RWPE1 (cell line): ENCODE measurements at regions not wholly inside any gene's neighbourhood (a gene's known extent, or its start where the extent isn't known, plus 50 kb on each side); places are given as distances from the start of the nearest gene placed in this dataset.
"Not testable (repeated sequence)": the region's sequence is repeated elsewhere in the genome, so short reads cannot be mapped to it uniquely, and the experiment has no call there.

Experiments
- CTCF ChIA-PET: fragments of 350-600 bp; sonication (Branson Sonifier 250); formaldehyde crosslinking; extraction: SDS; loops from one replicate; lab custom pipeline; 2021; lab: Yijun Ruan, JAX
- POLR2A ChIA-PET: fragments of 400-600 bp; formaldehyde crosslinking; extraction: SDS; loops from one replicate; lab custom pipeline; 2020; ENCODE audit warnings: antibody characterized with exemption; ENCODE audit not compliant: low non-redundant PET; lab: Yijun Ruan, JAX
- DNase-seq: peaks from one replicate; pipeline ENCODE4 v3.0.0; 2012; ENCODE audit warnings: low spot score
- H3K27ac ChIP-seq: fragments of 450-650 bp; 2 replicates; pipeline ENCODE4 v1.5.1; 2017
- TF ChIP-seq, protein P1 (sequence below): fragments of 450-650 bp; conservative IDR thresholded peaks from 2 replicates; pipeline ENCODE4 v1.5.1; 2017; ENCODE audit warnings: low read depth, mild to moderate bottlenecking

DNA sequence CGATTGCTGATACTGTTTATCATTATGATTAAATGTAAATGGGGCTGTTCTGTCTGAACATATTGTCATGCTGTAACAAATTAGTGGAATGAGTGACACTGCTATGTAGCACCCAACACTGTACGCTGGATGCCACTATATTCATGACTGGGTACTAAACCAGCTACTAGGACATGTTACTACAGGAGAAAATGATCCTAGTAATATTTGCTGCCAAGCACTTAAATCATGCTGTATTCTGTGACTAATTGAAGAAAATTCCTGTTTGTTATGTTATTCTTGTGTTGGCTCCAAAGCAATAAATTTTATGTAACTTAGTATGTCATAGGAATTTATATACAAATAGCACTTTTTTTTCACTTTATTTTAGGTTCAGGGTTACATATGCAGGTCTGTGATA, 804.2 kb downstream of the CENPC start:
- DNase-seq: peak; percentile 77
- ChIA-PET CTCF (no interaction called here), POLR2A (no interaction called here)
- H3K27ac ChIP-seq: no peak overlapping the region
- TF ChIP-seq, protein P1, sequence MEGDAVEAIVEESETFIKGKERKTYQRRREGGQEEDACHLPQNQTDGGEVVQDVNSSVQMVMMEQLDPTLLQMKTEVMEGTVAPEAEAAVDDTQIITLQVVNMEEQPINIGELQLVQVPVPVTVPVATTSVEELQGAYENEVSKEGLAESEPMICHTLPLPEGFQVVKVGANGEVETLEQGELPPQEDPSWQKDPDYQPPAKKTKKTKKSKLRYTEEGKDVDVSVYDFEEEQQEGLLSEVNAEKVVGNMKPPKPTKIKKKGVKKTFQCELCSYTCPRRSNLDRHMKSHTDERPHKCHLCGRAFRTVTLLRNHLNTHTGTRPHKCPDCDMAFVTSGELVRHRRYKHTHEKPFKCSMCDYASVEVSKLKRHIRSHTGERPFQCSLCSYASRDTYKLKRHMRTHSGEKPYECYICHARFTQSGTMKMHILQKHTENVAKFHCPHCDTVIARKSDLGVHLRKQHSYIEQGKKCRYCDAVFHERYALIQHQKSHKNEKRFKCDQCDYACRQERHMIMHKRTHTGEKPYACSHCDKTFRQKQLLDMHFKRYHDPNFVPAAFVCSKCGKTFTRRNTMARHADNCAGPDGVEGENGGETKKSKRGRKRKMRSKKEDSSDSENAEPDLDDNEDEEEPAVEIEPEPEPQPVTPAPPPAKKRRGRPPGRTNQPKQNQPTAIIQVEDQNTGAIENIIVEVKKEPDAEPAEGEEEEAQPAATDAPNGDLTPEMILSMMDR: peak; percentile 21; the same call in 1 of the 2 replicates

GRCh38 chr4:66736606-66737005, 808.7 kb downstream of the CENPC start:
- CTCF ChIA-PET: no interaction called here
- TF ChIP-seq, protein P1: no peak
- POLR2A ChIA-PET: no interaction called here
- no peak for DNase-seq
- H3K27ac ChIP-seq: no peak overlapping the region

DNA sequence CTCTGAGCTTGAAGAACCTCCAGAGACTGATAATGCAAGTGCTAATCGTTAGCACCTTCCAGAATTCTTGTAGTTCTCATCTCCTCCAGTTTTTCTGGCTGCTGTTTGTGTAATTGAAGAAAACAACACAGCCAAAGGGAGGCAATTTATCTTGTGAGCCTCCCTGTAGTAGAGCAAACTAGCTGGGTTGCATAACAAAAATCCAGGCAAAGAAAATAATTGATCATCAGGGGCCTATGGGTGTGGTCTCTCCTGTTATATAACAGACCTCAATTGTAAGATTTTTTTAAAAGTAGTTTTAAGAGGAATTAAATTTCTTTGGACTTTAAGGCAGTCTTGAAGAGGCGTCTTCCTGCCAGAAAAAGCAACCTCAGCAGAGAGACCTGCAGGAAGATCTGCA, 817.0 kb downstream of the CENPC start:
- POLR2A ChIA-PET: no interaction called here
- CTCF ChIA-PET: no interaction called here
- DNase-seq: no peak
- no peak overlapping the region for H3K27ac ChIP-seq
- TF ChIP-seq, protein P1: no peak

GRCh38 chr4:66712301-66712921, 832.9 kb downstream of the CENPC start:
- POLR2A ChIA-PET, H3K27ac ChIP-seq, DNase-seq: not testable (repeated sequence)
- CTCF ChIA-PET: interaction anchor here (0.6 kb wide), 1 partner anchor 331 kb away, joined by 3 read pairs; no protein-coding TSS in a partner anchor

DNA sequence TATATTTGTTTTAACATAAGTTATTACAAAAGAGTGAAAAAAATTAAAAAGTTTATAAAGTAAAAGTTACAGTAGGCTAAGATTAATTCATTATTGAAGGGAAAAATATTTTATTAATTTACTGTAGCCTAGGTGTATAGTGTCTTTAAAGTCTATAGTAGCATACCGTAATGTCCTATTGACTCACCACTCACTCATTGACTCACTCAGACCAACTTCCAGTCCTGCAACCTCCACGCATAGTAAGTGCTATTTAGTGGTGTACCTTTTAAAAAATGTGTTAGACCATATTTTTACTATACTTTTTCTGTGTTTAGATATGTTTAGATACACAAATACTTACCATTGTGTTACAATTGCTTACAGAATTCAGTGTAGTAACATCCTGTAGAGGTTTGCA, 841.1 kb downstream of the CENPC start:
- H3K27ac ChIP-seq: no peak overlapping the region
- ChIA-PET POLR2A (no interaction called here), CTCF (no interaction called here)
- TF ChIP-seq, protein P1: no peak
- DNase-seq: no peak

DNA sequence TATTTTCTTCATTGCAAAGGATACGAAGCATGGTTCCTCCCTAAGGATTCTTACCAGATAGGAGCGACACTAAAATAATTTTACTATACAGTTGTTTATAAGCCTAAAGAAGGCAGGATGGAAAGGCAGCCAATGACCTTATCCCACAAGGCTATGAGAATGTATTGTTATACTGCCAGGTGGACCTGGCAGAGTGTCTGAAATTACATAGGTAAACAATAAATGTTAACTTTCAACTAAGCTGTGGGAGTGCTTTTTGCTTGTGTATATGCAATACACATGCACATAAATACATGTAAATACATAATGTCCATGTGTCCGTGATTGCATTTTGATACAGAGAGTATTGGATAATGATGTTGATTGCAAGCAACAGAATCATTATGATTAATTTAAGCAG, 850.6 kb downstream of the CENPC start:
- ChIA-PET CTCF (no interaction called here), POLR2A (no interaction called here)
- TF ChIP-seq, protein P1: no peak
- H3K27ac ChIP-seq: no peak overlapping the region
- DNase-seq: no peak

DNA sequence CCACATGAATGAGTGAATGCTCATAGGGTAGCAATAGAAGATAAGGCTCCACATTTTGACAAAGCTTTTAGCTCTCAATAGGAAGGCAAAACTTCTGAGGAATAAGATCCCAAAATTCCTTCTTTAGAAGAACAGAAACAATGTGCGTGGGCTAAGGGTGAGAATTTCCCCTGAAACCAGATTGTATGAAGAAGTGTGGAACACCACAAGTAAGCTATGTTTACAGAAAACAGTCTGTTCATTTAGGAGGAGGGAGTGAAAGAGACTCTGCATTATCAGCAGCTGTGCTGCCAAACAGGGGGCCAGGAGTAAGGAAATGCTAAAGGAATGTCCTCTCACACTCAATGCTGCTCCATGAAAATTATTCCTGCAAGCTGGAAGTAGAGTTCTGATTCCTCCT, 851.6 kb downstream of the CENPC start:
- no peak overlapping the region for H3K27ac ChIP-seq
- POLR2A ChIA-PET: no interaction called here
- TF ChIP-seq, protein P1: no peak
- DNase-seq: no peak
- CTCF ChIA-PET: no interaction called here
